Esophagus muscularis mucosa (tissue), 4 donors: ENCODE measurements at regions not wholly inside any gene's neighbourhood (a gene's known extent, or its start where the extent isn't known, plus 50 kb on each side); places are given as distances from the start of the nearest gene placed in this dataset.

Source experiments
- DNase-seq: peaks from one replicate; pipeline ENCODE4 v3.0.0-alpha.2; 2017; ENCODE audit errors: extremely low spot score
- H3K27ac ChIP-seq, 4 donors: fragments of 200-600 bp; sonication (generic); replicated peaks in 1 of 4; 1 replicate in 3 of 4; 2 replicates in 1 of 4; pipeline ENCODE4 v1.5.1; 2016 to 2019; ENCODE audit warnings: mild to moderate bottlenecking in 1 of 4
- H3K27me3 ChIP-seq, 4 donors: fragments of 200-600 bp; sonication (generic); one replicate each; pipeline versions ENCODE4 v1.5.1 to v1.6.0; 2016 to 2019
- H3K36me3 ChIP-seq, 4 donors: fragments of 200-600 bp; sonication (generic); one replicate each; pipeline ENCODE4 v1.5.1; 2016 to 2019
- H3K4me1 ChIP-seq, 4 donors: fragments of 200-600 bp; sonication (generic); one replicate each; pipeline ENCODE4 v1.5.1; 2016 to 2019
- H3K4me3 ChIP-seq, 4 donors: fragments of 200-600 bp; sonication (generic); 1 replicate in 2 of 4; 2 replicates in 2 of 4; pipeline ENCODE4 v1.5.1; 2016 to 2019; ENCODE audit warnings: mild to moderate bottlenecking in 4 of 4, moderate library complexity in 1 of 4
- H3K9me3 ChIP-seq, 4 donors: fragments of 200-600 bp; sonication (generic); 1 replicate in 3 of 4; 2 replicates in 1 of 4; pipeline ENCODE4 v1.5.1; 2016 to 2019
- EP300 ChIP-seq: sonication (generic); formaldehyde crosslinking; IDR thresholded peaks from one replicate; pipeline ENCODE4 v1.6.1; 2017; ENCODE audit warnings: antibody characterized with exemption
- POLR2A ChIP-seq: fragments of 450-650 bp; IDR thresholded peaks from one replicate; pipeline ENCODE4 v1.6.1; 2017; ENCODE audit warnings: antibody characterized with exemption, moderate library complexity, mild to moderate bottlenecking, low read depth
- POLR2AphosphoS5 ChIP-seq, 2 donors: sonication (generic); formaldehyde crosslinking; IDR thresholded peaks; one replicate each; pipeline ENCODE4 v1.6.1; 2017; ENCODE audit warnings: antibody characterized with exemption in 2 of 2
- WGBS: methylation state at CpG from one replicate; pipeline ENCODE4 v1.1.5; 2018; 5-methylcytosine and 5-hydroxymethylcytosine counted together
- intact Hi-C: fragments of 100-400 bp; cut with DNase I; formaldehyde crosslinking; loops from one replicate; pipeline ENCODE4 v1.15.1; 2023
- TF ChIP-seq, protein P1 (sequence below), 3 experiments: fragments of 200-600 bp in 2 of 3; fragments of 450-650 bp in 1 of 3; sonication (generic) in 2 of 3; IDR thresholded peaks; one replicate each; pipeline ENCODE4 v1.5.1; 2017 to 2019; ENCODE audit warnings: antibody characterized with exemption in 3 of 3, mild to moderate bottlenecking in 2 of 3, moderate library complexity in 1 of 3

DNA sequence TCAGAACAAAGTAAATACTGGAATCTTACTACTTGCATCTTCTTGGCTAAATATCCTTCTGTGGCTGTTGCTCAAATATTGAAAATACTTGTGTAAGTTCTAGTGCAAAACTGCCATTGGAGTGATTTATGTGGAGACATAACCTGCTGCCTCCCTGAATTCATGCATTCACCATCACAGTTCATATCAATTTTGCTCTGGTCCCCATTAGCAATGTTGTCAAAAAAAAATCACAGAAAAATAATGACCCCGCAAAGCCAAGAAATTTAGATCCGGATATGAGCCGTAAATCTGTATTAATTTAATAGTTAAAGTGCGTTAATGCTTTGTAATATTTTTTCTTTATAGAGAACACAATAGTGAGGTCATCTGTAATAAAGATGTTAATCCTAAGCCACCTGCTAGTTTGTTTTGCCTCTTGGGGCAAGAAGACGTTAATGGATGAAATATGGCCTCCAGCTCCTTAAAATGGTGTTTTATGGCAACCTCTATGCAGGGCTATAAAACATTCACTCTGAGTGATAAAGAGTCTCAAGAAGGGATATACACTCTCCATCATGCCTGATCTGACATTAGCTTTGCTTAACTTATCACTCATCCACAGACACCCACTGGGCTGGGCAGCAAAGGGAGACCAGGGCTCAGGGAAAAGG is 255.9 kb downstream of the INSC start:
- Histone ChIP-seq H3K4me3 (no peak overlapping the region), H3K27me3 (no peaks in the 10 kb centered on the region), H3K36me3 (no peaks in the 10 kb centered on the region), H3K27ac (no peak overlapping the region), H3K9me3 (no peaks in the 10 kb centered on the region), H3K4me1 (no peaks in the 10 kb centered on the region)
- WGBS, result 88% methylated on average over 5 of the region's 5 CpGs
- intact Hi-C loops, result no loop called here
- no peak for TF ChIP-seq EP300
- TF ChIP-seq, protein P1, sequence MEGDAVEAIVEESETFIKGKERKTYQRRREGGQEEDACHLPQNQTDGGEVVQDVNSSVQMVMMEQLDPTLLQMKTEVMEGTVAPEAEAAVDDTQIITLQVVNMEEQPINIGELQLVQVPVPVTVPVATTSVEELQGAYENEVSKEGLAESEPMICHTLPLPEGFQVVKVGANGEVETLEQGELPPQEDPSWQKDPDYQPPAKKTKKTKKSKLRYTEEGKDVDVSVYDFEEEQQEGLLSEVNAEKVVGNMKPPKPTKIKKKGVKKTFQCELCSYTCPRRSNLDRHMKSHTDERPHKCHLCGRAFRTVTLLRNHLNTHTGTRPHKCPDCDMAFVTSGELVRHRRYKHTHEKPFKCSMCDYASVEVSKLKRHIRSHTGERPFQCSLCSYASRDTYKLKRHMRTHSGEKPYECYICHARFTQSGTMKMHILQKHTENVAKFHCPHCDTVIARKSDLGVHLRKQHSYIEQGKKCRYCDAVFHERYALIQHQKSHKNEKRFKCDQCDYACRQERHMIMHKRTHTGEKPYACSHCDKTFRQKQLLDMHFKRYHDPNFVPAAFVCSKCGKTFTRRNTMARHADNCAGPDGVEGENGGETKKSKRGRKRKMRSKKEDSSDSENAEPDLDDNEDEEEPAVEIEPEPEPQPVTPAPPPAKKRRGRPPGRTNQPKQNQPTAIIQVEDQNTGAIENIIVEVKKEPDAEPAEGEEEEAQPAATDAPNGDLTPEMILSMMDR (IDR thresholded peaks at IDR 0.05), result no peak
- no peak for TF ChIP-seq POLR2AphosphoS5 (IDR thresholded peaks at IDR 0.05)
- TF ChIP-seq POLR2A, result no peak
- DNase-seq, result no peak

DNA sequence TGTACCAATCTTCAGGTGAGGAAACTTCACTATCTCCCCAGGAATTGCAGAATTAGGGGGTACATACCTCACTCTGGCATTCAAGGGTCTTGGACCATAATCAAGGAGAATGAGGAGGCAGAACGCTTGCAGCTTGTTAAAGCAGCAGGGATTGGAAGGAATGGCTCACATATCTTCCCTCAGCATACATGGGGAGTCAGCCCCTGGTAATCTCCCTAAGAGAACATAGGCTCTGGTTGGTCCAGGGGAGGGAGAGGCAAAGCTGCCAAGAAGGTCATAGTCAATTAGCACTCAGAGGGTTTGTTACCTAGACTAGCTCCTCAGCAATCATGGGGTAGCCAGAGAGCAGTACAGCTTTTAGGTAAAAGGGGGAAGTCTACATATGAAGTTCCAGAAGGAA is 256.8 kb downstream of the INSC start:
- Histone ChIP-seq H3K27ac (no peak overlapping the region), H3K9me3 (no peaks in the 10 kb centered on the region), H3K4me1 (no peaks in the 10 kb centered on the region), H3K4me3 (no peak overlapping the region), H3K36me3 (no peaks in the 10 kb centered on the region), H3K27me3 (no peaks in the 10 kb centered on the region)
- DNase-seq, result no peak
- 56% methylated on average over 1 of the region's 1 CpG for WGBS
- TF ChIP-seq, protein P1 (IDR thresholded peaks at IDR 0.05), result no peak
- no peak for TF ChIP-seq POLR2A
- no peak for TF ChIP-seq POLR2AphosphoS5 (IDR thresholded peaks at IDR 0.05)
- no peak for TF ChIP-seq EP300
- intact Hi-C loops, result no loop called here

DNA sequence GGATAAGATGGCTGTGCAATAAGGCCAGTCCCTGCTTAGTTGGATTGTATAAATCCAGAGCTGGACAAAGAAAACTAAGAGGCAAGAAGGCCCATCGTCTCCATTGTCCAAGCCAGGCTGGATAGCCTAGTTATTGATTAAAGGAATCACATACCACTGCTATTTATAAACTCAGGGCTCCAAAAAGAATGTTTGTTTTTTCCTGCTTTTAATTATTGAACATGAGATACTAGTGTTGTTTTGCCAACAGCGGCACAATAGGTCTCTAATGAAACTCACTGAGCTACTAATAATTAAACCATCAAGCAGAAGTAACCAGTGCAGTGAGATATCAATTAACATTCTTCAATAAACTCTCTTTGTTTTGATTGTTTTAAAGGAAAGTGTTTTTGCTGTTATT is 259.7 kb downstream of the INSC start:
- H3K4me3 ChIP-seq, result no peak overlapping the region
- intact Hi-C loops, result no loop called here
- no peaks in the 10 kb centered on the region for H3K36me3 ChIP-seq
- no peak overlapping the region for H3K27ac ChIP-seq
- H3K9me3 ChIP-seq, result no peaks in the 10 kb centered on the region
- TF ChIP-seq POLR2A (no peak), POLR2AphosphoS5 (IDR thresholded peaks at IDR 0.05) (no peak), EP300 (no peak)
- H3K27me3 ChIP-seq, result no peaks in the 10 kb centered on the region
- no peak for DNase-seq
- 79% methylated on average over 2 of the region's 2 CpGs for WGBS
- H3K4me1 ChIP-seq, result no peaks in the 10 kb centered on the region

DNA sequence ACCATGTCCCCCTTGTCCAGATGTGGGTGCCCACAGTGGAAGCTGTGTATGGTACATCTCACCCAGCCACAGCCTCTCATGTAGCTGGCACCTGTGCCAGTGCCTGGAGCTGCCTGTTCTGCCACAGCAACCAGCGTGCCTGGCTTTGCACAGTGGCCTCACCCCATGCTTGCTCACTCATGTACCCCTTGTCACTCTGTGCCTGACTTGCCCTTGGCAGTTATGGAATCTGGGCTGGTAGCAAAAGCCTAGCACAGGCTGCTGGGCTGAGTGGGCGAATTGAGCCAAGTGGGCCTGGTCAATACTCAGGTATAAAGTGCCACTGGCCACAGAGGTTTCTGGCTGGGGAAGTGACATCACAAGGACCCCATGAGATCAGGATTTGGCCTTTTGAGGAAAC is 264.2 kb downstream of the INSC start:
- WGBS, result 93% methylated on average over 2 of the region's 2 CpGs
- DNase-seq, result no peak
- no peaks in the 10 kb centered on the region for H3K27me3 ChIP-seq
- H3K9me3 ChIP-seq, result no peaks in the 10 kb centered on the region
- TF ChIP-seq POLR2A (no peak), POLR2AphosphoS5 (IDR thresholded peaks at IDR 0.05) (no peak), EP300 (no peak)
- TF ChIP-seq, protein P1 (IDR thresholded peaks at IDR 0.05), result no peak
- H3K4me1 ChIP-seq, result no peaks in the 10 kb centered on the region
- no peak overlapping the region for H3K4me3 ChIP-seq
- H3K36me3 ChIP-seq, result no peaks in the 10 kb centered on the region
- intact Hi-C loops, result no loop called here
- no peak overlapping the region for H3K27ac ChIP-seq

DNA sequence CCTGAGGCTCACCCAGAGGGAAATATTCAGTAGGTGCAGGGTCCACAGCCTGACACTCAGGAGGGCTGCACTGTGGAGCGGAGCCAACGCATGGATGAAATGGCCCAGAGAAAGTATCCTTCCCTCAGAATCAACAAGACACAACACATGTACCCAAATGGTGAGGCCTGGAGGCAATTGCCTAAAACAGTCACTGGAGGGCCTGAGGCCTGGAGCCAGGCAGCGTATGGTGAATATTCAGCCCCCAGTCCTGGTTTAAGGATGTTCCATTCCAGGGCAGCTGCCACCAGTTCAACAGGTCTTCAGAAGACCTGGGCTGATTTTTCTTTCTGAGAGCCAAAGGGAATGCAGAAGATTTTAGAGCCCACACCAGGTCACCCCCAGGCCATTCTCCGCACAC is 264.8 kb downstream of the INSC start:
- Histone ChIP-seq H3K4me1 (no peaks in the 10 kb centered on the region), H3K36me3 (no peaks in the 10 kb centered on the region), H3K4me3 (no peak overlapping the region), H3K9me3 (no peaks in the 10 kb centered on the region), H3K27ac (no peak overlapping the region), H3K27me3 (no peaks in the 10 kb centered on the region)
- DNase-seq, result no peak
- WGBS, result 92% methylated on average over 4 of the region's 4 CpGs
- intact Hi-C loops, result no loop called here
- no peak for TF ChIP-seq POLR2AphosphoS5 (IDR thresholded peaks at IDR 0.05)
- TF ChIP-seq EP300, result no peak
- TF ChIP-seq POLR2A, result no peak
- TF ChIP-seq, protein P1 (IDR thresholded peaks at IDR 0.05), result no peak
